ENCODE measurements at regions not wholly inside any gene's neighbourhood (a gene's known extent, or its start where the extent isn't known, plus 50 kb on each side); places are given as distances from the start of the nearest gene placed in this dataset.

DNA sequence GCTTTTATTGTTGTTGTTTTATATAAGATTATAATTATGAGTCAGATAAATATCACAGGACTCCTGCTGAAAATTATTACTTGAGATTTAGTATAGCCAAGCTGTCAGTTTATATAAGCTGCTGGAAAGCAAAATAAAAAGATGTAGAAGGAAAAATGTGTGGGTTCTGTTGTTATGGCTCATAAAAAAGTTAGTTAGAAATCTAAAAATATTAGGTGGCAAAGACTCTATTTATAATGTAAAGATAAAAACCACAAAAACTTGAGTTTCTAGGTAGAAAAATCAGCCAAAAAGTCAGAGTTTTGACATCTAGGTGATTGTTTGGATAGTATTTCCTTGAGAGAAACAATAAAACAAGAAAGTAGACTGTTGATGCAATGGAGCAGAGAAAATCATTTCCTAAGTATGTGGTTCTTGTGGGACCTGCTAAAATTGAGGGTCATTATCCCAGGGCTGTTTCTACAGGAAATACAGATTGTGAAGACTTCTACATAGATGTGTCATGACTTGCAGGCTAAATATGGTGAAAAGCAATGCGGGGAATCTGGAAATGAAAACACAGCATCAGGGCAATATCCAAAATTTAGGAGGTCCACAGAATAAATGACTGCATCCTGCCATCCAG, 1109.6 kb upstream of the CADM2 start:
- FAIRE-seq (no peak), ATAC-seq (no peak), DNase-seq (no peak)
- H3K36me3 ChIP-seq, result no peaks in the 10 kb centered on the region
- WGBS, 2 donors, result 64 to 93% methylated on average over 1 of the region's 1 CpG
- H3K9me3 ChIP-seq, result no peaks in the 10 kb centered on the region
- no peak overlapping the region for H3K4me3 ChIP-seq
- intact Hi-C loops (cut with DNase I), result no loop called here
- TF ChIP-seq, protein P1, sequence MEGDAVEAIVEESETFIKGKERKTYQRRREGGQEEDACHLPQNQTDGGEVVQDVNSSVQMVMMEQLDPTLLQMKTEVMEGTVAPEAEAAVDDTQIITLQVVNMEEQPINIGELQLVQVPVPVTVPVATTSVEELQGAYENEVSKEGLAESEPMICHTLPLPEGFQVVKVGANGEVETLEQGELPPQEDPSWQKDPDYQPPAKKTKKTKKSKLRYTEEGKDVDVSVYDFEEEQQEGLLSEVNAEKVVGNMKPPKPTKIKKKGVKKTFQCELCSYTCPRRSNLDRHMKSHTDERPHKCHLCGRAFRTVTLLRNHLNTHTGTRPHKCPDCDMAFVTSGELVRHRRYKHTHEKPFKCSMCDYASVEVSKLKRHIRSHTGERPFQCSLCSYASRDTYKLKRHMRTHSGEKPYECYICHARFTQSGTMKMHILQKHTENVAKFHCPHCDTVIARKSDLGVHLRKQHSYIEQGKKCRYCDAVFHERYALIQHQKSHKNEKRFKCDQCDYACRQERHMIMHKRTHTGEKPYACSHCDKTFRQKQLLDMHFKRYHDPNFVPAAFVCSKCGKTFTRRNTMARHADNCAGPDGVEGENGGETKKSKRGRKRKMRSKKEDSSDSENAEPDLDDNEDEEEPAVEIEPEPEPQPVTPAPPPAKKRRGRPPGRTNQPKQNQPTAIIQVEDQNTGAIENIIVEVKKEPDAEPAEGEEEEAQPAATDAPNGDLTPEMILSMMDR (IDR thresholded peaks at IDR 0.05), result no peak
- H3K4me1 ChIP-seq, result no peaks in the 10 kb centered on the region
- H3K27ac ChIP-seq, result no peak overlapping the region
- H3K27me3 ChIP-seq, result no peaks in the 10 kb centered on the region

DNA sequence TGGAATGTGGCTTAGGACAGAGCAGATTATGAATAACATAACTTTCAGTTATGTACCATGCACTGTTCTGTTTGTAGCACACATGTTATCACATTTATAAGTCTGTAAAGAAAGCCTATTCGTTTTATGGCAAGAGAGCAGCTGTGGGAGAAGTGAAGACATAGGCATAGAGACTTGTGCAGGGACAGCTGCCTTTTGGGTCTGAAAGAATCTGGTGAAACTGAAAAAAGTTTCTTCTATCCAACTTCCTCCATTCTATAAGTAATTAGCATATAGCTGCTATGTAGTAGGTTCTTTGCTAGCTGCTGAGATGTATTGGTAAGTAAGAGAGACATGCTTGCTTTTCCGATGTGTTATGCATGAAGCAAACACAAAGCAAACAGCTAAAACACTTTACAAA, 1095.4 kb upstream of the CADM2 start:
- no peak for ATAC-seq
- intact Hi-C loops (cut with DNase I), result no loop called here
- no peak for FAIRE-seq
- no peaks in the 10 kb centered on the region for H3K9me3 ChIP-seq
- TF ChIP-seq, protein P1 (IDR thresholded peaks at IDR 0.05), result no peak
- no peaks in the 10 kb centered on the region for H3K36me3 ChIP-seq
- DNase-seq, result no peak
- no peaks in the 10 kb centered on the region for H3K4me1 ChIP-seq
- H3K27ac ChIP-seq, result no peak overlapping the region
- H3K27me3 ChIP-seq, result no peaks in the 10 kb centered on the region
- WGBS, 2 donors, result 58 to 70% methylated on average over 2 of the region's 2 CpGs
- H3K4me3 ChIP-seq, result no peak overlapping the region

DNA sequence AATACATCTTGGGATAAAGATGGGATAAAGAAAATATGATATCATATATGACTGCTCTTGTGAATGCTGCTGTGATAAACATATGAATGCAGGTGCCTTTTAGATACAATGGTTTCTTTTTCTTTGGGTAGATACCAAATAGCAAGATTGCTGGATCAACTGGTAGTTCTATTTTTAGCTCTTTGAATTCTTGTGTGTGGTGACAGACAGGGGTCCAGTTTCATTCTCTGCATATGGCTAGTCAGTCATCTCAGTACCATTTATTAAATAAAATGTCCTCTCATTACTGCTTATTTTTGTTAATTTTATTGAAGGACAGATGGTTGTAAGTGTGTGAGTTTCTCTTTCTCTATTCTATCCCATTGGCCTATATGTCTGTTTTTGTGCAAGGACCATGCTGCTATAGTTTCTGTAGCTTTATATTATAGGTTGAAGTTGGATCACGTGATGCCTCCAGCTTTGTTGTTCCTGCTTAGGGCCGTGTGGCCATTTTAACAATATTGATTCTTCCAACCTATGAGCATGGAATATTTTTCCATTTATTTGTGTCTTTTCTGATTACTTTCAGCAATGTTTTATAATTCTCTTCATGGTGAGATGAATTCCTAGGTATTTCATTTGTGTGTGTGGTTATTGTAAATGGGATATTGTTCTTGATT, 1089.8 kb upstream of the CADM2 start:
- H3K4me3 ChIP-seq, result no peak overlapping the region
- no peak for ATAC-seq
- 48 to 70% methylated on average over 2 of the region's 2 CpGs for WGBS, 2 donors
- TF ChIP-seq, protein P1 (IDR thresholded peaks at IDR 0.05), result no peak
- no peak overlapping the region for H3K27ac ChIP-seq
- no peak for DNase-seq
- H3K27me3 ChIP-seq, result no peaks in the 10 kb centered on the region
- no peaks in the 10 kb centered on the region for H3K36me3 ChIP-seq
- H3K4me1 ChIP-seq, result no peaks in the 10 kb centered on the region
- H3K9me3 ChIP-seq, result no peaks in the 10 kb centered on the region
- FAIRE-seq, result no peak
- intact Hi-C loops (cut with DNase I), result no loop called here

DNA sequence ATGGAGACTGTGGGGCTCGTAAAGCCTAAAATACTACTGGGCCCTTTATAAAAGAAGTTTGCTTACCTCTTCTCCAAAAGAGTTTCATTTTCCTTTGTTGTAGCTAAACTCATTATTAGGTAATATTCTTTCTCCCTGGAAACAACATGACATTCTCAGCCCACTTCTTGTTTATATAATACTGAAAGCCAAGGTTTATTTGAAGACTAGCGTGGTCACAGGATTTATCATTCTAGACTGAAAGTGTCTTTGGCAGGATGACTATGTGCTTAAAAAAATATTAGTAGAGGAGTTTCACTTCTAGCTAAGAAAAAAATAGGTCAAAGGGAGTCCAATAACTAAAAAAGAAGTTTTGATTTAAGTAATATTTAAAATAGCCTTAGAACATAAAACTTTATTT, 1085.2 kb upstream of the CADM2 start:
- intact Hi-C loops (cut with DNase I), result no loop called here
- WGBS, 2 donors, result 38 to 43% methylated on average over 2 of the region's 2 CpGs
- H3K36me3 ChIP-seq, result no peaks in the 10 kb centered on the region
- H3K9me3 ChIP-seq, result no peaks in the 10 kb centered on the region
- DNase-seq (no peak), FAIRE-seq (no peak), ATAC-seq (no peak)
- no peaks in the 10 kb centered on the region for H3K4me1 ChIP-seq
- no peaks in the 10 kb centered on the region for H3K27me3 ChIP-seq
- no peak overlapping the region for H3K4me3 ChIP-seq
- no peak overlapping the region for H3K27ac ChIP-seq
- TF ChIP-seq, protein P1 (IDR thresholded peaks at IDR 0.05), result no peak

GRCh38 chr3:83877910-83878309, 1080.9 kb upstream of the CADM2 start:
- DNase-seq (no peak), FAIRE-seq (no peak), ATAC-seq (no peak)
- H3K9me3 ChIP-seq, result no peaks in the 10 kb centered on the region
- no peak overlapping the region for H3K4me3 ChIP-seq
- no peaks in the 10 kb centered on the region for H3K36me3 ChIP-seq
- H3K4me1 ChIP-seq, result no peaks in the 10 kb centered on the region
- intact Hi-C loops (cut with DNase I), result no loop called here
- no peak overlapping the region for H3K27ac ChIP-seq
- 59 to 70% methylated on average over 3 of the region's 3 CpGs for WGBS, 2 donors
- TF ChIP-seq, protein P1 (IDR thresholded peaks at IDR 0.05), result no peak
- H3K27me3 ChIP-seq, result no peaks in the 10 kb centered on the region

Measured in pancreas (tissue), 10 donors.